SK-N-MC (cell line): ENCODE measurements at regions not wholly inside any gene's neighbourhood (a gene's known extent, or its start where the extent isn't known, plus 50 kb on each side); places are given as distances from the start of the nearest gene placed in this dataset.

Experiments
- EZH2 ChIP-seq: fragments of 200-600 bp; sonication (generic); IDR thresholded peaks from one replicate; pipeline ENCODE4 v1.6.1; 2017; ENCODE audit warnings: antibody characterized with exemption
- FOXP2 ChIP-seq: optimal IDR thresholded peaks from 2 replicates; pipeline ENCODE3; 2011; ENCODE audit warnings: mild to moderate bottlenecking, moderate library complexity; ENCODE audit not compliant: insufficient read depth; ENCODE audit errors: extremely low read length, control extremely low read depth
- POLR2AphosphoS5 ChIP-seq: IDR thresholded peaks from 2 replicates; pipeline ENCODE4 v1.6.1; 2012; ENCODE audit warnings: mild to moderate bottlenecking, low read depth, low read length, borderline replicate concordance

DNA sequence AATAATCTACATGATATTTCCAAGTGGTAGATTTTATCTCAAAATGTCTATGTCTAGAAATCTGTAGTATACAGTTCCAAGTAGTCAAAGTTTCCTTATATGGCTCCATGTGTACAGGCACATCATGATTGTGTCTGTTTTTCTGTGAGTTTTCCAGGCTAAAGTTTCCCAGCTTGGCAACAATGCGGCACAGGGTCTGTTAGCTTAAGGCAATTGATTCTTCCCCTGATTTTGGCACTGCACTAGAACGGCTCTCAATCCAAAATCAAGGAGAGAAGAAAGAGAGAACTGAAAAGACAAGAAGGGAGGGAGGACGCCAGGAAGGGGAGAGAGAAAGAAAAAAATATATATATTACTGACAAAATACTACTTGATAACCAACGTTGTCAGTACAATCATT, 193.9 kb upstream of the SNX7 start:
- no peak for TF ChIP-seq POLR2AphosphoS5
- TF ChIP-seq EZH2: no peak
- no peak for TF ChIP-seq FOXP2
